ENCODE measurements at regions not wholly inside any gene's neighbourhood (a gene's known extent, or its start where the extent isn't known, plus 50 kb on each side); places are given as distances from the start of the nearest gene placed in this dataset.

GRCh38 chr3:27561576-27561975 lies 77.4 kb upstream of the SLC4A7 start:
- TF ChIP-seq EZH2 (optimal IDR thresholded peaks at IDR 0.05; ENCODE audit: low read depth, low read length) (no peak), CTCF (IDR thresholded peaks at IDR 0.05; ENCODE audit: low read length) (no peak), EZH2phosphoT487 (IDR thresholded peaks at IDR 0.05; ENCODE audit: low read length) (no peak)
- no peaks in the 10 kb centered on the region for H3K9me2 ChIP-seq (replicated peaks; ENCODE audit: insufficient read depth, low read length)
- H3K9me3 ChIP-seq (replicated peaks; ENCODE audit: insufficient read depth, low read length), result no peaks in the 10 kb centered on the region

GRCh38 chr3:27560484-27561056 lies 76.4 kb upstream of the SLC4A7 start:
- Histone ChIP-seq H3K4me1 (ENCODE audit: low read length) (no peaks in the 10 kb centered on the region), H3K9ac (ENCODE audit: low read length) (no peak overlapping the region), H3K27me3 (replicated peaks; ENCODE audit: insufficient read depth, low read length) (no peaks in the 10 kb centered on the region), H3K27ac (ENCODE audit: low read length) (no peak overlapping the region), H3K36me3 (replicated peaks; ENCODE audit: insufficient read depth, low read length) (no peaks in the 10 kb centered on the region), H3K4me3 (ENCODE audit: low read length) (no peak overlapping the region), H3K9me3 (replicated peaks; ENCODE audit: insufficient read depth, low read length) (no peaks in the 10 kb centered on the region), H4K20me1 (ENCODE audit: insufficient read depth, low read length) (no peaks in the 10 kb centered on the region), H3F3A (ENCODE audit: insufficient read depth, low read length) (no peaks in the 10 kb centered on the region), H3K79me2 (ENCODE audit: low read length) (no peaks in the 10 kb centered on the region), H3K4me2 (ENCODE audit: low read depth, low read length) (no peak overlapping the region), H3K9me2 (replicated peaks; ENCODE audit: insufficient read depth, low read length) (no peaks in the 10 kb centered on the region), H2AFZ (ENCODE audit: low read length) (no peak overlapping the region)
- TF ChIP-seq EZH2phosphoT487 (IDR thresholded peaks at IDR 0.05; ENCODE audit: low read length) (no peak), CTCF (IDR thresholded peaks at IDR 0.05; ENCODE audit: low read length) (no peak), EZH2 (optimal IDR thresholded peaks at IDR 0.05; ENCODE audit: low read depth, low read length) (no peak)
- no peak for DNase-seq

More at GRCh38 chr3:27561576-27561975, 77.4 kb upstream of the SLC4A7 start:
- H2AFZ ChIP-seq (ENCODE audit: low read length), result no peak overlapping the region
- no peaks in the 10 kb centered on the region for H3F3A ChIP-seq (ENCODE audit: insufficient read depth, low read length)
- no peaks in the 10 kb centered on the region for H4K20me1 ChIP-seq (ENCODE audit: insufficient read depth, low read length)
- H3K27ac ChIP-seq (ENCODE audit: low read length), result no peak overlapping the region
- no peak for DNase-seq
- H3K9ac ChIP-seq (ENCODE audit: low read length), result no peak overlapping the region
- H3K4me2 ChIP-seq (ENCODE audit: low read depth, low read length), result no peak overlapping the region
- no peaks in the 10 kb centered on the region for H3K36me3 ChIP-seq (replicated peaks; ENCODE audit: insufficient read depth, low read length)
- no peaks in the 10 kb centered on the region for H3K27me3 ChIP-seq (replicated peaks; ENCODE audit: insufficient read depth, low read length)
- H3K4me1 ChIP-seq (ENCODE audit: low read length), result no peaks in the 10 kb centered on the region
- H3K79me2 ChIP-seq (ENCODE audit: low read length), result no peaks in the 10 kb centered on the region
- no peak overlapping the region for H3K4me3 ChIP-seq (ENCODE audit: low read length)

GRCh38 chr3:27559835-27560234 lies 75.7 kb upstream of the SLC4A7 start:
- H3K4me1 ChIP-seq (ENCODE audit: low read length), result no peaks in the 10 kb centered on the region
- H3K27ac ChIP-seq (ENCODE audit: low read length), result no peak overlapping the region
- H3K4me2 ChIP-seq (ENCODE audit: low read depth, low read length), result no peak overlapping the region
- H3K4me3 ChIP-seq (ENCODE audit: low read length), result no peak overlapping the region
- no peak overlapping the region for H3K9ac ChIP-seq (ENCODE audit: low read length)
- no peaks in the 10 kb centered on the region for H3K36me3 ChIP-seq (replicated peaks; ENCODE audit: insufficient read depth, low read length)
- H3K9me2 ChIP-seq (replicated peaks; ENCODE audit: insufficient read depth, low read length), result no peaks in the 10 kb centered on the region
- TF ChIP-seq EZH2phosphoT487 (IDR thresholded peaks at IDR 0.05; ENCODE audit: low read length) (no peak), CTCF (IDR thresholded peaks at IDR 0.05; ENCODE audit: low read length) (no peak), EZH2 (optimal IDR thresholded peaks at IDR 0.05; ENCODE audit: low read depth, low read length) (no peak)
- DNase-seq, result no peak
- no peaks in the 10 kb centered on the region for H3K79me2 ChIP-seq (ENCODE audit: low read length)
- no peaks in the 10 kb centered on the region for H3K9me3 ChIP-seq (replicated peaks; ENCODE audit: insufficient read depth, low read length)
- H3K27me3 ChIP-seq (replicated peaks; ENCODE audit: insufficient read depth, low read length), result no peaks in the 10 kb centered on the region
- no peak overlapping the region for H2AFZ ChIP-seq (ENCODE audit: low read length)
- no peaks in the 10 kb centered on the region for H3F3A ChIP-seq (ENCODE audit: insufficient read depth, low read length)
- H4K20me1 ChIP-seq (ENCODE audit: insufficient read depth, low read length), result no peaks in the 10 kb centered on the region

Measured in MM.1S (cell line).